IPS DF 6.9 (cell line): ENCODE measurements at regions not wholly inside any gene's neighbourhood (a gene's known extent, or its start where the extent isn't known, plus 50 kb on each side); places are given as distances from the start of the nearest gene placed in this dataset.

Source experiments
- DNase-seq: peaks from one replicate; pipeline ENCODE4 v3.0.0-alpha.2; 2013; ENCODE audit warnings: low read depth, low spot score
- H3K27ac ChIP-seq: one replicate; pipeline ENCODE4 v1.5.1; 2013; ENCODE audit warnings: low read length, control low read depth
- H3K27me3 ChIP-seq: 2 replicates; pipeline ENCODE4 v1.6.1; 2013; ENCODE audit warnings: mild to moderate bottlenecking, low read length; ENCODE audit not compliant: control insufficient read depth, insufficient read depth
- H3K36me3 ChIP-seq: 2 replicates; pipeline ENCODE4 v1.6.1; 2013; ENCODE audit warnings: low read length; ENCODE audit not compliant: control insufficient read depth, insufficient read depth
- H3K4me1 ChIP-seq: 2 replicates; pipeline ENCODE4 v1.6.1; 2013; ENCODE audit warnings: low read length; ENCODE audit not compliant: control insufficient read depth, insufficient read depth
- H3K4me3 ChIP-seq: 2 replicates; pipeline ENCODE4 v1.5.1; 2013; ENCODE audit warnings: mild to moderate bottlenecking, low read length
- H3K9me3 ChIP-seq: 2 replicates; pipeline ENCODE4 v1.6.1; 2013; ENCODE audit warnings: low read length, inconsistent platforms; ENCODE audit not compliant: control insufficient read depth, insufficient read depth
- WGBS: extraction: QIAGEN DNeasy Blood & Tissue Kit; methylation state at CpG from one replicate; pipeline ENCODE4 v1.1.7; 2013; ENCODE audit warnings: mixed read lengths, missing lambda C conversion rate; ENCODE audit not compliant: insufficient read length, insufficient coverage; 5-methylcytosine and 5-hydroxymethylcytosine counted together

DNA sequence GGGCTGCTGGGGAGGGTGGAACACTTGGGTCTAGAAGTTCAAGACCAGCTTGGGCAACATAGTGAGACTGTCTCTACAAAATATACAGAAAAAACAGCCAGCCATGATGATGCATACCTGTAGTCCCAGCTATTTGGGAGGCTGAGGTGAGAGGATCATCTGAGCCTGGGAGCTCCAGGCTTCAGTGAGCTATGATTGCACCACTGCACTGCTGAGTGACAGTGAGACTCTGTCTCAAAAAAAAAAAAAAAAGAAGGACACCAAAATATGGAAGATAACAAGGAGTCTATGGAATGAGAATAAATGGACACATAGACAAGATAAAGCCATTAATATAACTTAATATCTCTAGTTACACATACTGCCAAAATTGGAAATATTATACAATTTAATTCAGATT is 62.7 kb upstream of the IL15 start:
- Histone ChIP-seq H3K27me3 (no peaks in the 10 kb centered on the region), H3K4me1 (no peaks in the 10 kb centered on the region), H3K36me3 (no peaks in the 10 kb centered on the region), H3K9me3 (no peaks in the 10 kb centered on the region), H3K27ac (no peak overlapping the region), H3K4me3 (no peak overlapping the region)
- DNase-seq = no peak

DNA sequence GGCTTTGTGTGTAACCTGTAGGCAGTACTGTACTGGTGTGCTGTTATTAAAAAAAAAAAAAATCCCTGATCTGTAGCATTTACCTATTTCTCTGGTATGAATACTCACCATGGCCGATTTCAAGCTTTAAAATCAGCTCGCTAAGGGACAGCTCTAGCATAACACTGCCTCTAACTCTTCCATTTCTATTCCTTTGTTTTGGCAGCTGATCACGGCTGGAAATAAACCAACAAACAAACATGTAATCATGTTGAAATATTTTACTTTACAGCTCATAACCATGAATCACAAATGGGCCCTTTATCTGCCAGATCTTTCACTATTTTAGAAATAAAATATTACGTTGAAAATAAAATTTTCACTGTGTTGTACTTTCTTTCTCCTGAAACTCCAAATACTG is 60.5 kb upstream of the IL15 start:
- Histone ChIP-seq H3K27me3 (no peaks in the 10 kb centered on the region), H3K27ac (no peak overlapping the region), H3K4me1 (no peaks in the 10 kb centered on the region), H3K9me3 (no peaks in the 10 kb centered on the region), H3K36me3 (no peaks in the 10 kb centered on the region), H3K4me3 (no peak overlapping the region)
- DNase-seq = no peak
- no CpG with 5 or more reads among the region's 4 CpGs for WGBS

DNA sequence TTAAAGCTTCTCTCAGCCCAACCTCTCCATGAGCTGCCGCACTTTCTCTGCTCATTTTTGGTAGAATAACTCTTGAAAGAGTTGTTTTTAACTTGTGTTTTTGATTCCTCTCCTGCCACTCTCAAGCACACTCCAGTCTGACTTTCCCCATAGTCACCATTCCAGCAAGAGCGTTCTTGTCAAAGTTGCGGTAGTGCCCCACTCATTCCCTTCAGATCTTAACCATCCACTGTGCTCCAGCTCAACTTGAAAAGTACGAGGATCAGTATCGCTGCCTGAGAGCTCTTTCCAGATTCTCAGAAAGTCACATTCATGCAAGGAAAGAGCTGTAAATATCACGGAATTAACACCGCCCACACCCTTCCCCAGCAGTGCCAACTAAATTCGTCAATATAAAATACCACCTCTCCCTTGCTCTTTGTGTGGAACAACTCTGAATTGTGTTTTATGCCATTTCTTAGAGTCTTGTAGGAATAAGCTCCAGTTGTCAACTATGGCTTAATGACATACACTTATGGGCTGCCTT is 59.7 kb upstream of the IL15 start:
- H3K4me3 ChIP-seq = no peak overlapping the region
- no CpG with 5 or more reads among the region's 8 CpGs for WGBS
- no peaks in the 10 kb centered on the region for H3K4me1 ChIP-seq
- no peak overlapping the region for H3K27ac ChIP-seq
- no peaks in the 10 kb centered on the region for H3K27me3 ChIP-seq
- no peaks in the 10 kb centered on the region for H3K9me3 ChIP-seq
- DNase-seq = no peak
- no peaks in the 10 kb centered on the region for H3K36me3 ChIP-seq

DNA sequence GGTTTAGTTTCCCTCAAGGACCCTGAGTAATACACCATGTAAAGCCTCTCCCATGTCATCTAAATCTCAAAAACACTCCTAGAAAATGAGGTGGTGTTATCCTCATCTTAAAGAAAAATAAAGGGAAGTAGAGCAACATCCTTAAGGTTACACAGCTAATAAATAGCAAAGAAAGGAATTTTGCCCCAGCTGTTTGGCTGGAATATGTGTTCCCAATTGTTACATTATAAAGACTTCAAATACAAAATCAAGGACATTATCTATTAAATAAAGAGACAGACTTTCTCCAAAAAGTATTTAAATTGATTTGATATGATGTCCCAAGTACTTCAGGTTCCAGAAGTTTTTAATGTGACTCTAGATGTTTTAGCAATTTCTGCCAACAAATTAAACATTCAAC is 57.9 kb upstream of the IL15 start:
- no peak for DNase-seq
- no peak overlapping the region for H3K4me3 ChIP-seq
- no peaks in the 10 kb centered on the region for H3K4me1 ChIP-seq
- H3K36me3 ChIP-seq = no peaks in the 10 kb centered on the region
- H3K27me3 ChIP-seq = no peaks in the 10 kb centered on the region
- no peak overlapping the region for H3K27ac ChIP-seq
- H3K9me3 ChIP-seq = no peaks in the 10 kb centered on the region

DNA sequence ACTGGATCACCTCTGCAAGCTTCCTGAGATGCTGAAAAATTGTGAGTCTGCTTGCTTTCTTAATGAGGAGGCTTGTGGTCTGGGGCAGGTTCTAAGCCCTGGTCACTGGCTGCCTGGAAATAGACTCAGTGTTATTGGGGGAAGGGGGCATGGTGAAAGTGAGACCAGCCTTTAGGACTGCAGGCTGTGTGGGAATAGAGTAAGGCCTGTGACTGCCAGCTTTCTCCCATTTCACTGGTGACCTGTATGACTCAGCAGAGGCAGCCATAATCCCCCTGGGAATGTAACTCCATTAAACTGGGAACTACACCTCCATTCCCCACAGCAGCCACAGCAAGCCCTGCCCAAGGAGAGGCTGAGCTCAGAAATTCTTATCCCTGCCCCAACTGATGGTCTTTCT is 55.9 kb upstream of the IL15 start:
- no peak for DNase-seq
- no peaks in the 10 kb centered on the region for H3K9me3 ChIP-seq
- no peaks in the 10 kb centered on the region for H3K36me3 ChIP-seq
- no peaks in the 10 kb centered on the region for H3K4me1 ChIP-seq
- no peak overlapping the region for H3K4me3 ChIP-seq
- no peak overlapping the region for H3K27ac ChIP-seq
- no peaks in the 10 kb centered on the region for H3K27me3 ChIP-seq
